GM12873 (cell line): ENCODE measurements at regions not wholly inside any gene's neighbourhood (a gene's known extent, or its start where the extent isn't known, plus 50 kb on each side); places are given as distances from the start of the nearest gene placed in this dataset.

Experiments used
- CTCF ChIP-seq: IDR thresholded peaks from 2 replicates; pipeline ENCODE4 v1.5.1; 2012; ENCODE audit warnings: low read depth, mild to moderate bottlenecking, moderate library complexity, low read length, control low read depth; ENCODE audit not compliant: insufficient read depth; ENCODE audit errors: missing control alignments

- TF ChIP-seq CTCF = no peak
These were observed 1298.5 kb downstream of the SUCLG1 start for GRCh38 chr2:83160571-83160970.

- TF ChIP-seq CTCF = no peak
These were observed 1303.3 kb downstream of the SUCLG1 start for GRCh38 chr2:83155826-83156225.

- TF ChIP-seq CTCF = no peak
These were observed 1315.1 kb downstream of the SUCLG1 start for GRCh38 chr2:83143946-83144345.

GRCh38 chr2:83142934-83143333, 1316.1 kb downstream of the SUCLG1 start:
- no peak for TF ChIP-seq CTCF

GRCh38 chr2:83115606-83116005, 1343.5 kb downstream of the SUCLG1 start:
- TF ChIP-seq CTCF = no peak

- TF ChIP-seq CTCF = no peak
These were observed 1343.9 kb downstream of the SUCLG1 start for GRCh38 chr2:83115155-83115554.

- no peak for TF ChIP-seq CTCF
These were observed 1345.1 kb downstream of the SUCLG1 start for GRCh38 chr2:83113953-83114352.

GRCh38 chr2:83112858-83113257, 1346.2 kb downstream of the SUCLG1 start:
- TF ChIP-seq CTCF = no peak
